GM23338 (cell line): ENCODE measurements at regions not wholly inside any gene's neighbourhood (a gene's known extent, or its start where the extent isn't known, plus 50 kb on each side); places are given as distances from the start of the nearest gene placed in this dataset.

Experiments used
- ATAC-seq: fragments of 200-7000 bp; cut with Tn5 transposase; 3 replicates; pipeline ENCODE4 v1.9.1; 2020
- DNase-seq: peaks from one replicate; pipeline ENCODE4 v3.0.0-alpha.2; 2015; ENCODE audit warnings: low spot score
- H2AFZ ChIP-seq: fragments of 200-600 bp; sonication (generic); 2 replicates; pipeline ENCODE4 v1.8.0; 2016; ENCODE audit warnings: antibody characterized with exemption, mild to moderate bottlenecking, moderate library complexity
- H3F3A ChIP-seq: fragments of 200-600 bp; sonication (generic); replicated peaks from 2 replicates; pipeline ENCODE4 v1.8.0; 2017; ENCODE audit warnings: antibody characterized with exemption, mixed run types, low read depth
- H3K27ac ChIP-seq: fragments of 200-600 bp; sonication (generic); 2 replicates; pipeline ENCODE4 v1.6.1; 2016; ENCODE audit warnings: low read depth
- H3K27me3 ChIP-seq: fragments of 200-600 bp; sonication (generic); 2 replicates; pipeline ENCODE4 v1.8.0; 2016; ENCODE audit warnings: mild to moderate bottlenecking, mixed run types, moderate library complexity; ENCODE audit not compliant: insufficient read depth
- H3K36me3 ChIP-seq: fragments of 200-600 bp; sonication (generic); 2 replicates; pipeline ENCODE4 v1.8.0; 2016; ENCODE audit warnings: mild to moderate bottlenecking; ENCODE audit not compliant: insufficient read depth
- H3K4me1 ChIP-seq: fragments of 200-600 bp; sonication (generic); 2 replicates; pipeline ENCODE4 v1.8.0; 2016; ENCODE audit warnings: mild to moderate bottlenecking, moderate library complexity; ENCODE audit not compliant: insufficient read depth
- H3K4me2 ChIP-seq: fragments of 200-600 bp; sonication (generic); 2 replicates; pipeline ENCODE4 v1.7.1; 2017; ENCODE audit warnings: mixed run types
- H3K4me3 ChIP-seq: fragments of 200-600 bp; sonication (generic); 2 replicates; pipeline ENCODE4 v1.6.1; 2016; ENCODE audit warnings: mixed run types
- H3K79me2 ChIP-seq: fragments of 200-600 bp; sonication (generic); replicated peaks from 2 replicates; pipeline ENCODE4 v1.8.0; 2017; ENCODE audit warnings: mild to moderate bottlenecking; ENCODE audit not compliant: insufficient read depth
- H3K9me2 ChIP-seq: fragments of 200-600 bp; sonication (generic); 2 replicates; pipeline ENCODE4 v1.8.0; 2017; ENCODE audit not compliant: insufficient read depth
- H4K20me1 ChIP-seq: fragments of 200-600 bp; sonication (generic); replicated peaks from 2 replicates; pipeline ENCODE4 v1.8.0; 2017; ENCODE audit warnings: mild to moderate bottlenecking; ENCODE audit not compliant: insufficient read depth
- H3K27ac Mint-ChIP-seq: 2 replicates; pipeline ENCODE4 v1.8.0; 2020; ENCODE audit warnings: inconsistent platforms, mild to moderate bottlenecking, moderate library complexity, mixed read lengths
- H3K27me3 Mint-ChIP-seq: 3 replicates; pipeline ENCODE4 v1.8.0; 2022; ENCODE audit warnings: low read depth, mild to moderate bottlenecking, moderate library complexity, mixed read lengths, inconsistent platforms; ENCODE audit not compliant: insufficient read depth, poor library complexity
- H3K36me3 Mint-ChIP-seq: 3 replicates; pipeline ENCODE4 v1.8.0; 2021; ENCODE audit warnings: low read depth, mild to moderate bottlenecking, inconsistent platforms, moderate library complexity, mixed read lengths
- H3K4me1 Mint-ChIP-seq: 3 replicates; pipeline ENCODE4 v1.8.0; 2020; ENCODE audit warnings: mild to moderate bottlenecking, inconsistent platforms, mixed read lengths
- H3K4me3 Mint-ChIP-seq: 3 replicates; pipeline ENCODE4 v1.8.0; 2021; ENCODE audit warnings: moderate library complexity, mild to moderate bottlenecking, inconsistent platforms, mixed read lengths
- H3K9me3 Mint-ChIP-seq: 3 replicates; pipeline ENCODE4 v1.8.0; 2020; ENCODE audit warnings: moderate library complexity, mild to moderate bottlenecking, inconsistent platforms, mixed read lengths
- CREB1 ChIP-seq: fragments of 250-450 bp; sonication (Bioruptor Pico); IDR thresholded peaks from 2 replicates; pipeline ENCODE4 v1.5.0; 2020; ENCODE audit warnings: low read depth, mild to moderate bottlenecking, moderate library complexity
- ETS1 ChIP-seq: IDR thresholded peaks from 2 replicates; pipeline ENCODE4 v1.6.1; 2016; ENCODE audit warnings: antibody characterized with exemption
- EZH2 ChIP-seq: fragments of 200-600 bp; sonication (generic); IDR thresholded peaks from one replicate; pipeline ENCODE4 v1.8.0; 2017; ENCODE audit warnings: antibody characterized with exemption, mild to moderate bottlenecking, low read depth; ENCODE audit not compliant: unreplicated experiment
- EZH2phosphoT487 ChIP-seq: fragments of 200-600 bp; sonication (generic); IDR thresholded peaks from one replicate; pipeline ENCODE4 v1.8.1; 2018; ENCODE audit warnings: antibody characterized with exemption; ENCODE audit not compliant: unreplicated experiment
- JUNB ChIP-seq: IDR thresholded peaks from one replicate; pipeline ENCODE4 v1.6.1; 2016; ENCODE audit warnings: antibody characterized with exemption; ENCODE audit not compliant: unreplicated experiment
- NANOG ChIP-seq: IDR thresholded peaks from 2 replicates; pipeline ENCODE4 v1.6.1; 2016; ENCODE audit warnings: antibody characterized with exemption, borderline replicate concordance
- POLR2AphosphoS5 ChIP-seq: IDR thresholded peaks from 2 replicates; pipeline ENCODE4 v1.6.1; 2016; ENCODE audit warnings: antibody characterized with exemption, low read depth
- REST ChIP-seq: IDR thresholded peaks from one replicate; pipeline ENCODE4 v1.6.1; 2018; ENCODE audit warnings: antibody characterized with exemption; ENCODE audit not compliant: unreplicated experiment
- STAT1 ChIP-seq: IDR thresholded peaks from one replicate; pipeline ENCODE4 v1.6.1; 2016; ENCODE audit warnings: antibody characterized with exemption; ENCODE audit not compliant: unreplicated experiment
- ZNF114 ChIP-seq: fragments of 250-450 bp; sonication (Bioruptor Pico); IDR thresholded peaks from 2 replicates; pipeline ENCODE4 v1.5.0; 2020; ENCODE audit warnings: mild to moderate bottlenecking, moderate library complexity
- ZNF331 ChIP-seq: fragments of 250-450 bp; sonication (Bioruptor Pico); IDR thresholded peaks from 2 replicates; pipeline ENCODE4 v1.5.0; 2020; ENCODE audit warnings: low read depth, mild to moderate bottlenecking, moderate library complexity
- ZNF462 ChIP-seq: fragments of 250-450 bp; sonication (Bioruptor Pico); IDR thresholded peaks from 2 replicates; pipeline ENCODE4 v1.5.0; 2020; ENCODE audit warnings: mild to moderate bottlenecking, moderate library complexity

GRCh38 chr15:35686347-35686746 is 140.4 kb upstream of the DPH6 start:
- Histone ChIP-seq H4K20me1 (no peaks in the 10 kb centered on the region), H3K36me3 (no peaks in the 10 kb centered on the region), H3K79me2 (no peaks in the 10 kb centered on the region), H3K4me1 (no peaks in the 10 kb centered on the region), H3K27ac (no peak overlapping the region), H3K4me2 (no peak overlapping the region), H3K4me3 (no peak overlapping the region), H3K9me2 (no peaks in the 10 kb centered on the region), H3K27me3 (no peaks in the 10 kb centered on the region), H3F3A (no peaks in the 10 kb centered on the region), H2AFZ (no peak overlapping the region)
- Mint-ChIP-seq H3K4me3 (no peak overlapping the region), H3K27ac (no peak overlapping the region), H3K9me3 (no peaks in the 10 kb centered on the region), H3K36me3 (no peaks in the 10 kb centered on the region), H3K4me1 (peaks cover 17% of the 10 kb centered on the region), H3K27me3 (no peaks in the 10 kb centered on the region)
- no peak for DNase-seq
- TF ChIP-seq EZH2phosphoT487: no peak
- no peak for TF ChIP-seq JUNB
- TF ChIP-seq CREB1: no peak
- no peak for TF ChIP-seq ETS1
- TF ChIP-seq NANOG: no peak
- no peak for TF ChIP-seq POLR2AphosphoS5
- no peak for ATAC-seq

GRCh38 chr15:35689266-35689665 is 143.3 kb upstream of the DPH6 start:
- Mint-ChIP-seq H3K9me3 (no peaks in the 10 kb centered on the region), H3K27me3 (no peaks in the 10 kb centered on the region), H3K4me3 (no peak overlapping the region), H3K27ac (no peak overlapping the region), H3K36me3 (no peaks in the 10 kb centered on the region), H3K4me1 (peaks cover 15% of the 10 kb centered on the region)
- Histone ChIP-seq H3K4me2 (no peak overlapping the region), H4K20me1 (no peaks in the 10 kb centered on the region), H3K27ac (no peak overlapping the region), H3K36me3 (no peaks in the 10 kb centered on the region), H3K4me3 (no peak overlapping the region), H3K79me2 (no peaks in the 10 kb centered on the region), H3K27me3 (no peaks in the 10 kb centered on the region), H3F3A (no peaks in the 10 kb centered on the region), H3K9me2 (no peaks in the 10 kb centered on the region), H2AFZ (no peak overlapping the region), H3K4me1 (no peaks in the 10 kb centered on the region)
- DNase-seq (no peak), ATAC-seq (no peak)
- TF ChIP-seq EZH2 (no peak), ZNF114 (CRISPR knock-in tag) (no peak), REST (no peak), JUNB (no peak), POLR2AphosphoS5 (no peak), ZNF462 (no peak), NANOG (no peak), CREB1 (no peak), EZH2phosphoT487 (no peak), ZNF331 (CRISPR knock-in tag) (no peak), STAT1 (no peak)
